ENCODE measurements at regions not wholly inside any gene's neighbourhood (a gene's known extent, or its start where the extent isn't known, plus 50 kb on each side); places are given as distances from the start of the nearest gene placed in this dataset.

DNA sequence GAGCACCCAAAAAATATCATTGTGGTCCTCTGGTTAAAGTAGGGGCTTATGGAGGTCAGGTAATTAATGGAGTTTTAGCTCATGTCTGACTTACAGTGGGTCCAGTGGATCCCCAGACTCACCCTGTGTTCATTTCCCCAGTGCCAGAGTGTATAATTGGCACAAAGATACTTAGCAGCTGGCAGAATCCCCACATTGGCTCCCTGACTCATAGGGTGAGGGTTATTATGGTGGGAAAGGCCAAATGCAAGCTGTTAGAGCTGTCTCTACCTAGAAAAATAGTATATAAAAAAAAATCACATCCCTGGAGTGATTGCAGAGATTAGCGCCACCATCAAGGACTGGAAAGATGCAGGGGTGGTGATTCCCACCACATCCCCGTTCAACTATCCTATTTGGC lies 1067.6 kb upstream of the ACVR2A start:
- no peaks in the 10 kb centered on the region for H3K36me3 ChIP-seq (ENCODE audit: control insufficient read depth in 4 of 4, insufficient read depth in 4 of 4, low read length in 3 of 4)
- DNase-seq: no peak
- WGBS (ENCODE audit: insufficient coverage): 100% methylated on average over 1 of the region's 2 CpGs
- no peaks in the 10 kb centered on the region for H3K4me1 ChIP-seq (ENCODE audit: control extremely low read depth in 1 of 4, control insufficient read depth in 4 of 4, insufficient read depth in 4 of 4, low read length in 3 of 4)
- ChIA-PET POLR2A (no interaction called here), CTCF (no interaction called here)
- no peaks in the 10 kb centered on the region for H3K9me3 ChIP-seq (ENCODE audit: control extremely low read depth in 1 of 5, control insufficient read depth in 4 of 5, insufficient read depth in 2 of 5, low read depth in 1 of 5, low read length in 4 of 5)
- no peak overlapping the region for H3K4me3 ChIP-seq (ENCODE audit: control insufficient read depth in 1 of 7, extremely low read depth in 1 of 7, insufficient read depth in 4 of 7, low read depth in 2 of 7, low read length in 6 of 7)
- H3K27ac ChIP-seq (ENCODE audit: insufficient read depth in 1 of 2, low read depth in 1 of 2, low read length in 2 of 2, poor library complexity in 1 of 2, severe bottlenecking in 2 of 2): no peak overlapping the region
- no peaks in the 10 kb centered on the region for H3K27me3 ChIP-seq (replicated peaks in 2 of 5; ENCODE audit: control insufficient read depth in 4 of 5, insufficient read depth in 5 of 5, low read length in 4 of 5)

DNA sequence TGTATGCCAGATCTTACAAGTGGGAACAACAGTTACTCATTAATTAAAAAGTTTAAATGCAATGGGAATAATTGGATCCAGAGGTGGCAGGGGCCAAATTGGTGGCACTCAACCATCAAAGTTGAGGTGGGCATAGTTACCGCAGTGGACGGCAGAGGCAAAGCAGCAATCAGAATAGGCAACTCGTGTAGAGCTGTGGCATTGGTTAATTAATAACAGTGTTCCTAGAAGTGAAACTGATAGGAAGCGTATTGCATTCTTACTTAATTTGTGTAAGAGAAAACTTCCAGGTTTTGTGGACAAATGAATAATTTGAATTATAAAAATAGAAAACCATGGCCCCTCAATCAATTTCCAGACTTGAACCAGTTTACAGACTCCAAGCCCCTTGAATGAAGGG lies 1068.2 kb upstream of the ACVR2A start:
- ChIA-PET CTCF (no interaction called here), POLR2A (no interaction called here)
- Histone ChIP-seq H3K27me3 (replicated peaks in 2 of 5; ENCODE audit: control insufficient read depth in 4 of 5, insufficient read depth in 5 of 5, low read length in 4 of 5) (no peaks in the 10 kb centered on the region), H3K4me1 (ENCODE audit: control extremely low read depth in 1 of 4, control insufficient read depth in 4 of 4, insufficient read depth in 4 of 4, low read length in 3 of 4) (no peaks in the 10 kb centered on the region), H3K4me3 (ENCODE audit: control insufficient read depth in 1 of 7, extremely low read depth in 1 of 7, insufficient read depth in 4 of 7, low read depth in 2 of 7, low read length in 6 of 7) (no peak overlapping the region), H3K36me3 (ENCODE audit: control insufficient read depth in 4 of 4, insufficient read depth in 4 of 4, low read length in 3 of 4) (no peaks in the 10 kb centered on the region), H3K27ac (ENCODE audit: insufficient read depth in 1 of 2, low read depth in 1 of 2, low read length in 2 of 2, poor library complexity in 1 of 2, severe bottlenecking in 2 of 2) (no peak overlapping the region), H3K9me3 (ENCODE audit: control extremely low read depth in 1 of 5, control insufficient read depth in 4 of 5, insufficient read depth in 2 of 5, low read depth in 1 of 5, low read length in 4 of 5) (no peaks in the 10 kb centered on the region)
- 100% methylated on average over 2 of the region's 4 CpGs for whole genome bisulfite sequencing (ENCODE audit: insufficient coverage)
- no peak for DNase-seq

DNA sequence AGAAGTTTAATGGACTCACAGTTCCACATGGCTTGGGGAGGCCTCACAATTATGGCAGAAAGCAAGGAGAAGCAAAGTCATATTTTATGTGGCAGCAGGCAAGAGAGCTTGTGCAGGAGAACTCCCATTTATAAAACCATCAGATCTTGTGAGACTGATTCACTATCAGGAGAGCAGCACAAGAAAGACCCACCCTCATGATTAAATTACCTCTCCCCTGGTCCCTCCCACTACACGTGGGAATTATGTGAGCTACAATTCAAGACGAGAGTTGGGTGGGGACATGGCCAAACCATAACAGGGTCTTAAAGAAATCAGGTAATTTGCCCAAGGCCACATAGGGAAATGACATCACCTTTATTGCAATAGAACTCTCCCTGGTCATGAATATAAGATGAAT lies 1073.3 kb upstream of the ACVR2A start:
- WGBS (ENCODE audit: insufficient coverage): 81% methylated on average over 2 of the region's 2 CpGs
- ChIA-PET CTCF (no interaction called here), POLR2A (no interaction called here)

DNA sequence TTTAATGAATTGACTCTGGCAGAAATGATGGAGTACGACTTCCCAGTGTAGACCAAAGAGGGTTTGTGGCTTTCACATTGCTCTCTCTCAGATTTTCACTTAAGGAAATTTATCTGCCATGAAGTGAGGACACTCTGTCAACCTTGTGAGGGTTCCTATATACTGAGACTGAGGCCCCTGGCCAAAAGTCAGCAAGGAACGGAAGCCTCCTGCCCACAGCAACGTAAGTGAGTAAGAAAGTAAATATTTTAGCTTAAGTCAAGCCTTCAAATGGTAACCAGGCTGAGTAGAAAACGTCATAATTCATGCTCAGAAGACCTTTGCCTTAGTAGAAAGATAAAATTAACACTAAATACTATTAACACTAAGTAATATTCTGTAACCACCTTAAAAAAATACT lies 1080.5 kb upstream of the ACVR2A start:
- CTCF ChIA-PET: no interaction called here
- H3K4me3 ChIP-seq (ENCODE audit: control insufficient read depth in 1 of 7, extremely low read depth in 1 of 7, insufficient read depth in 4 of 7, low read depth in 2 of 7, low read length in 6 of 7): no peak overlapping the region

More for the DNA sequence above, 1073.3 kb upstream of the ACVR2A start:
- no peak for DNase-seq
- Histone ChIP-seq H3K36me3 (ENCODE audit: control insufficient read depth in 4 of 4, insufficient read depth in 4 of 4, low read length in 3 of 4) (no peaks in the 10 kb centered on the region), H3K4me1 (ENCODE audit: control extremely low read depth in 1 of 4, control insufficient read depth in 4 of 4, insufficient read depth in 4 of 4, low read length in 3 of 4) (no peaks in the 10 kb centered on the region), H3K27me3 (replicated peaks in 2 of 5; ENCODE audit: control insufficient read depth in 4 of 5, insufficient read depth in 5 of 5, low read length in 4 of 5) (no peaks in the 10 kb centered on the region), H3K27ac (ENCODE audit: insufficient read depth in 1 of 2, low read depth in 1 of 2, low read length in 2 of 2, poor library complexity in 1 of 2, severe bottlenecking in 2 of 2) (no peak overlapping the region), H3K4me3 (ENCODE audit: control insufficient read depth in 1 of 7, extremely low read depth in 1 of 7, insufficient read depth in 4 of 7, low read depth in 2 of 7, low read length in 6 of 7) (no peak overlapping the region), H3K9me3 (ENCODE audit: control extremely low read depth in 1 of 5, control insufficient read depth in 4 of 5, insufficient read depth in 2 of 5, low read depth in 1 of 5, low read length in 4 of 5) (no peaks in the 10 kb centered on the region)

DNA sequence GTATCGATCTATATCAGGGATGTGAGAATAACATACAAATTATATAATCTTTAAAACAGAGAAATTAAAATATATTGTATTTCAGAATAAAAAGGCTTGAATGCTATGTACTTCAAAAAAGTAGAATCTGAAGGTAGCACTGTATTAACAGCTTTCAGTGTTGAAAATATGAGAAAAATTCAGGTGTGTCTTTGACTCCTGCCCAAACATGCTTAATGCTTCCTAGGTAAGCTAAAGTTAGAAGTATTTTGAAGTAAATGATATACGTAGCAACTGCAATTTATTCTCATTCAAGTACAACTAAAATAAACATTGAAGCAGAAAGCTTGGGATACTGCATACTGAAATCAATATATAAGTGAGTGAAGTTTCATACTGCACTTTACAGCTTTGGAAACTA lies 1082.0 kb upstream of the ACVR2A start:
- no CpG with 5 or more reads among the region's 2 CpGs for WGBS (ENCODE audit: insufficient coverage)
- Histone ChIP-seq H3K9me3 (ENCODE audit: control extremely low read depth in 1 of 5, control insufficient read depth in 4 of 5, insufficient read depth in 2 of 5, low read depth in 1 of 5, low read length in 4 of 5) (peaks cover 0 to 1% (median 0%) of the 10 kb centered on the region in 5 experiments), H3K27ac (ENCODE audit: insufficient read depth in 1 of 2, low read depth in 1 of 2, low read length in 2 of 2, poor library complexity in 1 of 2, severe bottlenecking in 2 of 2) (no peak overlapping the region), H3K36me3 (ENCODE audit: control insufficient read depth in 4 of 4, insufficient read depth in 4 of 4, low read length in 3 of 4) (no peaks in the 10 kb centered on the region), H3K4me1 (ENCODE audit: control extremely low read depth in 1 of 4, control insufficient read depth in 4 of 4, insufficient read depth in 4 of 4, low read length in 3 of 4) (no peaks in the 10 kb centered on the region), H3K4me3 (ENCODE audit: control insufficient read depth in 1 of 7, extremely low read depth in 1 of 7, insufficient read depth in 4 of 7, low read depth in 2 of 7, low read length in 6 of 7) (no peak overlapping the region), H3K27me3 (replicated peaks in 2 of 5; ENCODE audit: control insufficient read depth in 4 of 5, insufficient read depth in 5 of 5, low read length in 4 of 5) (no peaks in the 10 kb centered on the region)
- ChIA-PET POLR2A (no interaction called here), CTCF (no interaction called here)
- DNase-seq: no peak

More for the DNA sequence above, 1080.5 kb upstream of the ACVR2A start:
- Histone ChIP-seq H3K27me3 (replicated peaks in 2 of 5; ENCODE audit: control insufficient read depth in 4 of 5, insufficient read depth in 5 of 5, low read length in 4 of 5) (no peaks in the 10 kb centered on the region), H3K4me1 (ENCODE audit: control extremely low read depth in 1 of 4, control insufficient read depth in 4 of 4, insufficient read depth in 4 of 4, low read length in 3 of 4) (no peaks in the 10 kb centered on the region), H3K27ac (ENCODE audit: insufficient read depth in 1 of 2, low read depth in 1 of 2, low read length in 2 of 2, poor library complexity in 1 of 2, severe bottlenecking in 2 of 2) (no peak overlapping the region), H3K9me3 (ENCODE audit: control extremely low read depth in 1 of 5, control insufficient read depth in 4 of 5, insufficient read depth in 2 of 5, low read depth in 1 of 5, low read length in 4 of 5) (peaks cover 0 to 1% (median 0%) of the 10 kb centered on the region in 5 experiments), H3K36me3 (ENCODE audit: control insufficient read depth in 4 of 4, insufficient read depth in 4 of 4, low read length in 3 of 4) (no peaks in the 10 kb centered on the region)
- WGBS (ENCODE audit: insufficient coverage): 90% methylated on average over 3 of the region's 4 CpGs
- POLR2A ChIA-PET: no interaction called here
- DNase-seq: no peak

DNA sequence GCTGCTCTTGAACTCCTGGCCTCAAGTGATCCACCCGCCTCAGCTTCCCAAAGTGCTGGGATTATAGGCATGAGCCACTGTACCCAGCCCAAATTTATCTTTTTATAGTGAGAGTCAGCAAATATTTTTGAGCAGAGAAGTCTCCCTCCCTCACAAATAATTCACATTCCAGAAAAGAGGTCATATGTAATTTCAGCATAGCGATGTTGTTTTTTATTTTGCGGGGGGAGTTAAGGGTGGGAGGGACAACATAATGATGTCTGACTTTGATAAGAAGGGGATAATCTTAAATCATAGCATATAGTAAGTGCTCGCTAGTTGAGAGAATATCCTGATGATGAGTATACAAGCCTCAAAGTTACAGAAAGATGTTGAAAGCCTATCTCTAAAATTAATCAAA lies 1090.2 kb upstream of the ACVR2A start:
- Histone ChIP-seq H3K36me3 (ENCODE audit: control insufficient read depth in 4 of 4, insufficient read depth in 4 of 4, low read length in 3 of 4) (no peaks in the 10 kb centered on the region), H3K27me3 (replicated peaks in 2 of 5; ENCODE audit: control insufficient read depth in 4 of 5, insufficient read depth in 5 of 5, low read length in 4 of 5) (no peaks in the 10 kb centered on the region), H3K4me3 (ENCODE audit: control insufficient read depth in 1 of 7, extremely low read depth in 1 of 7, insufficient read depth in 4 of 7, low read depth in 2 of 7, low read length in 6 of 7) (no peak overlapping the region), H3K27ac (ENCODE audit: insufficient read depth in 1 of 2, low read depth in 1 of 2, low read length in 2 of 2, poor library complexity in 1 of 2, severe bottlenecking in 2 of 2) (no peak overlapping the region), H3K9me3 (ENCODE audit: control extremely low read depth in 1 of 5, control insufficient read depth in 4 of 5, insufficient read depth in 2 of 5, low read depth in 1 of 5, low read length in 4 of 5) (no peaks in the 10 kb centered on the region), H3K4me1 (ENCODE audit: control extremely low read depth in 1 of 4, control insufficient read depth in 4 of 4, insufficient read depth in 4 of 4, low read length in 3 of 4) (no peaks in the 10 kb centered on the region)
- ChIA-PET POLR2A (no interaction called here), CTCF (no interaction called here)
- WGBS (ENCODE audit: insufficient coverage): no CpG with 5 or more reads among the region's 4 CpGs
- no peak for DNase-seq

DNA sequence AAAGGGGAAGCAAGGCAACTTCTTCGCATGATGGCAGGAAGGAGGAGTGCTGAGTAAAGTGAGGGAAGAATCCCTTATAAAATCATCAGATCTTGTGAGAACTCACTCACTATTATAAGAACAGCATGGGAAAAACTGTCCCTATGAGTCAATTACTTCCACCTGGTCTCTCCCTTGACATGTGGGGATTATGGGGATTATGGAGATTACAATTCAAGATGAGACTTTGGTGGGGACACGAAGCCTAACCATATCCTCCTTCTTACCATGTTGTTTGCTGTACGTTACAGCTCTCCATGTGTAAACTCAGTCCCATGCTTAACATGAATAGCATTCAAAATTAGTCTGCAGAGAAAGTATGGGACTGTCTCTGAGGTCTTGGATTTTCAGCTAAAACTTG lies 1096.8 kb upstream of the ACVR2A start:
- Histone ChIP-seq H3K4me3 (ENCODE audit: control insufficient read depth in 1 of 7, extremely low read depth in 1 of 7, insufficient read depth in 4 of 7, low read depth in 2 of 7, low read length in 6 of 7) (no peak overlapping the region), H3K9me3 (ENCODE audit: control extremely low read depth in 1 of 5, control insufficient read depth in 4 of 5, insufficient read depth in 2 of 5, low read depth in 1 of 5, low read length in 4 of 5) (no peaks in the 10 kb centered on the region), H3K27me3 (replicated peaks in 2 of 5; ENCODE audit: control insufficient read depth in 4 of 5, insufficient read depth in 5 of 5, low read length in 4 of 5) (no peaks in the 10 kb centered on the region), H3K36me3 (ENCODE audit: control insufficient read depth in 4 of 4, insufficient read depth in 4 of 4, low read length in 3 of 4) (no peaks in the 10 kb centered on the region), H3K4me1 (ENCODE audit: control extremely low read depth in 1 of 4, control insufficient read depth in 4 of 4, insufficient read depth in 4 of 4, low read length in 3 of 4) (no peaks in the 10 kb centered on the region), H3K27ac (ENCODE audit: insufficient read depth in 1 of 2, low read depth in 1 of 2, low read length in 2 of 2, poor library complexity in 1 of 2, severe bottlenecking in 2 of 2) (no peak overlapping the region)
- CTCF ChIA-PET: no interaction called here
- no CpG with 5 or more reads among the region's 3 CpGs for WGBS (ENCODE audit: insufficient coverage)
- DNase-seq: no peak
- POLR2A ChIA-PET: no interaction called here

DNA sequence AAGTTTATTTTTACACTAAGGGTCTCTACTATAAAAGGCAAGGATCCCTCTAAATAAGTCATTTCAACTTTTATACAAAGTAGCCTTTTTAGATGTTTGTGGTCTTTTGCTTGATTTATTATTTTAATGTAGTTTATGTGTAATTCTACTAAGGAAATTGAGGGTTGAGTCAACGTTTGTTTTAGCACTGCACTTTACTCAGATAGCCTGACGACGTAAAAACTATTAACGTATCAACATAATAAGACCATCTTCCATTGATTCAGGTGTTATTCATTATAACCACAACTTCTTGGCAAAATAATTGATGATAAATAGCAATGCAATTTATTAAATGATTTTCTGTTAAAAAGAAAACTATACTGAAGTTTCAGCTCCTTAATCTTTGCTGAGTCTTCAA lies 1103.6 kb upstream of the ACVR2A start:
- CTCF ChIA-PET: no interaction called here
- Histone ChIP-seq H3K4me3 (ENCODE audit: control insufficient read depth in 1 of 7, extremely low read depth in 1 of 7, insufficient read depth in 4 of 7, low read depth in 2 of 7, low read length in 6 of 7) (no peak overlapping the region), H3K27me3 (replicated peaks in 2 of 5; ENCODE audit: control insufficient read depth in 4 of 5, insufficient read depth in 5 of 5, low read length in 4 of 5) (no peaks in the 10 kb centered on the region), H3K27ac (ENCODE audit: insufficient read depth in 1 of 2, low read depth in 1 of 2, low read length in 2 of 2, poor library complexity in 1 of 2, severe bottlenecking in 2 of 2) (no peak overlapping the region), H3K9me3 (ENCODE audit: control extremely low read depth in 1 of 5, control insufficient read depth in 4 of 5, insufficient read depth in 2 of 5, low read depth in 1 of 5, low read length in 4 of 5) (no peaks in the 10 kb centered on the region), H3K36me3 (ENCODE audit: control insufficient read depth in 4 of 4, insufficient read depth in 4 of 4, low read length in 3 of 4) (no peaks in the 10 kb centered on the region), H3K4me1 (ENCODE audit: control extremely low read depth in 1 of 4, control insufficient read depth in 4 of 4, insufficient read depth in 4 of 4, low read length in 3 of 4) (no peaks in the 10 kb centered on the region)
- DNase-seq: no peak
- POLR2A ChIA-PET: no interaction called here
- WGBS (ENCODE audit: insufficient coverage): no CpG with 5 or more reads among the region's 4 CpGs

Data from common myeloid progenitor, CD34-positive (primary cell).